HG03442 (cell line): ENCODE measurements at regions not wholly inside any gene's neighbourhood (a gene's known extent, or its start where the extent isn't known, plus 50 kb on each side); places are given as distances from the start of the nearest gene placed in this dataset.

Source experiments
- ATAC-seq: cut with Tn5 transposase; IDR thresholded peaks from one replicate; pipeline ENCODE4 v1.9.1; 2021; ENCODE audit warnings: mild to moderate bottlenecking, moderate library complexity; ENCODE audit not compliant: unreplicated experiment

DNA sequence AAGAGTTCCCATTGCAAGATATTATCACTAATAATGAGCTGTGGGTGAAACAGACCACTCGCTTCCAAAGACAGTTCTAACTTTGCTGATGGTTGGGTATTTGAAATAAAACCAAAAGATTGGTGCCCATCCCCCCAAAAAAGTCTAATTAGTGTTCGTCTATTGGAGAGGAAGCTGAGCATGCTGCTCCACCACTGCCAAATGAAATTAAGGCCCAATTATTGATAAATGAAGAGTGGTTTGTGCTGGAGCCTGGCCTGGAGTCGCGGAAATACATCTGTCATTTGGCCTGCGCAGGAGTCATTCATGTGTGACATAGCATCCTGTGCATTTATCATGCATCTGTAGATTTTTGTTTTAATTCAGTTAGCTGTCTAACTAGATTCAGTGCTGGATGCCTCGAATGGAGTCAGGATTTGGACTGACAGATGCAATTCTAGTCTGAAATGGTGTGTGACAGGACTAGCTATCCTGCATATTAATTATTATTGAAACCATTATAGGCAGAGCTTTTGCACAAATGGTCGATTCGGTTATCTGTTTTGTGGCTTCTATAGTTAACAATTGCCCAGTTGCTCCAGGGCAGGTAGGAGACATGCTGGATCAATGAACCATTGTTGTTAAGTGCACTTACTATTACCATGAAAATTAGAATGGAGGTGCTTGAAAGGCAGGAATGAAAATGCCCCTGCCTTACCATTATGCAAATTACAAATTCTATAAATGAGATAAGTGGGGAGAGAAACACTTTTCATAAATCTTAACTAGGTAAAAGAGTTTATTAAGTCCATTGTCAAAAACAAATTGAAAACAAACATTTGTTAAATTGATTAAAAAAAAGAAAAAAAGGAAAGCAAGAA lies 450.4 kb upstream of the TCF4 start:
- ATAC-seq: no peak

GRCh38 chr18:56036741-56037140 lies 448.7 kb upstream of the TCF4 start:
- no peak for ATAC-seq

DNA sequence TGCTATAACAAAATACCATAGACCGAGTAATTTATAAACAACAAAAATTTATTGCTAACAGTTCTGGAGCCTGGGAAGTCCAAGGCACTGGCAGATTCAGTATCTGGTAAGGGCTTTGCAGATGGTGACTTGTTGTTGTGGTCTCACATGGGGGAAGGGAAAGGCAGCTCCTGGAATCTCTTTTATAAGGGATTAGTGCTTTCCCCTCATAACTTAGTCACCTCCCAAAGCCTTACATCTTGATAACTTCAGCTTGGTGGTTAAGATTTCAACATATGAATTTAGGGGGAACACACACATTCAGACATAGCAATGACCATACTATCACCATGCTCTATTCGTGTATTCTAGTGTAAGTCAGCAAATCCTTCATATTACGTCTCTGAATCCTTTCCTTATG lies 447.6 kb upstream of the TCF4 start:
- no peak for ATAC-seq

GRCh38 chr18:56034949-56035348 lies 447.0 kb upstream of the TCF4 start:
- no peak for ATAC-seq

DNA sequence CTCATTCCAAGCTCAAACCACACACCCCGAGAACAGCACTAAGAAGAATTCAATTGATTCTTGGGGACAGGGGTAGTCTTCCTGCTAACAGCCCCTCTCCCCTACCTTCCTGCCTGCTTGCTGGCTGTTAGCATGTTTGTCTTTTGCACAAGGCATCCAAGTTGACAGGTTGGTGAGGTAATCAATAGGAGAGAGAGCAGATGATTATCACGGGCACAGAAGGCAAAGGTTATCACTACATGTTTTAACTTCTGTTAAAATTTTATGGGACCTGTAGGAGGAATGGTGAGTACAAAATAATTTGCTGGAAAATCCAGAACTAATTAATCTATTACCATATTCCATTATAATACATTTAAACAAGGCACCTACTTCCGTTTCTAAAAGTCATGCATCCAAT lies 442.1 kb upstream of the TCF4 start:
- ATAC-seq: no peak

GRCh38 chr18:56028514-56028913 lies 440.5 kb upstream of the TCF4 start:
- ATAC-seq: no peak

- no peak for ATAC-seq
These were observed 438.5 kb upstream of the TCF4 start for GRCh38 chr18:56026509-56026908.

DNA sequence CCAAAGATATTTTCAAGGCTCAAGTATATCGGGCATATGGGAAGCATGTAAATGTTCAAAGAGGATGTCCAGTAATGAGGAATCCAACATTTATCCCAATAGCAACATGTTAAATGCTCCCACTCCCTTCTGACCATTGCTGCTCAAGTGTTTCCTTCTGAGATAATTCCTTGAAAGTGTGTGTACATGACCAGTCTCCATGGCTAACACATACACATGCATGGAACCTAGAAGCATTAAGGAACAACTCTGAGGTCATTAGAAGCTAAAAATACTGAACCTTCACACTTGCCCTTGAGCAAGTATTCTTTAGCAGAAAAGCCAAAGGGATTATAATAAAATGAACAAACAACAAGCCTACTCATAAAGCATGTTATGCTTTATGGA lies 433.8 kb upstream of the TCF4 start:
- no peak for ATAC-seq

GRCh38 chr18:56021136-56021808 lies 433.3 kb upstream of the TCF4 start:
- ATAC-seq: no peak

- ATAC-seq: no peak
These were observed 431.9 kb upstream of the TCF4 start for GRCh38 chr18:56019908-56020307.

DNA sequence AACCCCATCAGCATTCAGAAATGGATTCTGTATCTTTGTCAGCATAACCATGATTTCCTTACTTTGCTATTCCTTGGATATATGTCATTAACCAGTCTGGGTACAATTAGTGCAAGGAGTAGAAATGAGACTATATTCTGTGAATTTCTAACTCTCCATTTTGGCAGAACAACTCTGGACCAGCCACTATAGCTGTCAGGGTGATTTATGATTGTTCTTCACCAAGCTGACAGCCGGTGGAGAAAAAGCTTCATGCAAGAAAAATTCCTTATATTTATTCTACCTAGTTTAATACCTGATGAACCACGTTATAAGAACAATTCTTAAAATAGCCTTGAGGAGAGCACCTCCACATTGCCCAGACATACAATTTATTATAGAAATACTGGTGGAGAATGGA lies 431.2 kb upstream of the TCF4 start:
- no peak for ATAC-seq

DNA sequence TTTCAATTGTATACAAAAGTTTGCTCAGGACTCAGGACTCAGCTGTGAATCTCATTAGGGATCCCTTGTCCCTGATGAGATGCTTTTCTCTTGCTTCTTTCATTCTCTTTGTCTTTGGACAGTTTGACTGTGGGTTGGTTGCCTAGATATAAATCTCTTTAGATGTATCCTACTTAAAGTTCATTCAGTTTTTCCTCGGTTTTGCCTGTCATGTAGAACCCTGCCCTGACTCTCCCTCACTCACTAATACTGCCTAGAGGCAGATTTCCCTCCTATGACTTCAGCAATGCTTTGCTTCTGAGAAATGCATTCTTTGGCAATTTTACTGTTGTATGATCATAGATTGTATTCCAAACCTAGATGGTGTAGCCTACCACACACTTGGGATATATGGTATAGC lies 421.4 kb upstream of the TCF4 start:
- ATAC-seq: no peak

- ATAC-seq: no peak
These were observed 415.7 kb upstream of the TCF4 start for GRCh38 chr18:56003720-56004088.

- no peak for ATAC-seq
These were observed 415.2 kb upstream of the TCF4 start for GRCh38 chr18:56003009-56003719.

DNA sequence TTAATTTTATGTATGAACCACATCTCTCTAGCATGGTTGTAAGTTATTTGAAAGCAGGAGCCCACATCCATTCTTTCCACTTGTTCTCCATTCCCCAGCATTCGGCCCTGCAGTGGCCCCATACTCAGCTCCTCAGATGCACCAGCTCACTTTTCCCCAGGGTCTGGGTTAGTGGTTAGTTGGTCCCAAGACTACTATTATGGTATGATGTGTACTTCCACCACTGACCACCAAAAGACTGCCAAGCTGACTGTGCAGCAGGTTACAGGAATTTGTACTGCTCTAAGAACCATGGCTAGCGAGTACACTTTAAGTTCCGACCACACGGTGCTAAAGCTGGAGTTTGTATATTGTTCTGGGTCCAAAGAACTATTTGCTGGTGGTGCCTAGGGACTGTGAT lies 413.6 kb upstream of the TCF4 start:
- no peak for ATAC-seq

- no peak for ATAC-seq
These were observed 412.0 kb upstream of the TCF4 start for GRCh38 chr18:56000041-56000440.

GRCh38 chr18:55999641-56000040 lies 411.6 kb upstream of the TCF4 start:
- no peak for ATAC-seq

- ATAC-seq: no peak
These were observed 410.9 kb upstream of the TCF4 start for GRCh38 chr18:55998801-55999385.

- no peak for ATAC-seq
These were observed 410.1 kb upstream of the TCF4 start for GRCh38 chr18:55998071-55998522.

- peak; percentile 56 for ATAC-seq
These were observed 409.2 kb upstream of the TCF4 start for GRCh38 chr18:55997151-55997561.

- no peak for ATAC-seq
These were observed 408.7 kb upstream of the TCF4 start for GRCh38 chr18:55996717-55997116.
